ENCODE measurements at regions not wholly inside any gene's neighbourhood (a gene's known extent, or its start where the extent isn't known, plus 50 kb on each side); places are given as distances from the start of the nearest gene placed in this dataset.

GRCh38 chr22:49718396-49718795 is 109.3 kb downstream of the BRD1 start:
- TF ChIP-seq CTCF (IDR thresholded peaks at IDR 0.05) (no peak), EP300 (IDR thresholded peaks at IDR 0.05) (no peak), POLR2A (IDR thresholded peaks at IDR 0.05) (no peak)
